GM12873 (cell line): ENCODE measurements at regions not wholly inside any gene's neighbourhood (a gene's known extent, or its start where the extent isn't known, plus 50 kb on each side); places are given as distances from the start of the nearest gene placed in this dataset.

Source experiments
- CTCF ChIP-seq: IDR thresholded peaks from 2 replicates; pipeline ENCODE4 v1.5.1; 2012; ENCODE audit warnings: low read depth, mild to moderate bottlenecking, moderate library complexity, low read length, control low read depth; ENCODE audit not compliant: insufficient read depth; ENCODE audit errors: missing control alignments

- no peak for TF ChIP-seq CTCF
Measured at GRCh38 chr7:24407965-24408364, 124.0 kb downstream of the NPY start.

GRCh38 chr7:24408798-24409430, 124.9 kb downstream of the NPY start:
- no peak for TF ChIP-seq CTCF

GRCh38 chr7:24409431-24410024, 125.5 kb downstream of the NPY start:
- TF ChIP-seq CTCF: no peak

- TF ChIP-seq CTCF: no peak
Measured at GRCh38 chr7:24411226-24411625, 127.2 kb downstream of the NPY start.

- TF ChIP-seq CTCF: no peak
Measured at GRCh38 chr7:24417526-24418120, 133.6 kb downstream of the NPY start.

GRCh38 chr7:24419077-24419476, 135.1 kb downstream of the NPY start:
- no peak for TF ChIP-seq CTCF

- TF ChIP-seq CTCF: no peak
Measured at GRCh38 chr7:24419511-24419910, 135.5 kb downstream of the NPY start.
